HG03520 (cell line): ENCODE measurements at regions not wholly inside any gene's neighbourhood (a gene's known extent, or its start where the extent isn't known, plus 50 kb on each side); places are given as distances from the start of the nearest gene placed in this dataset.
A peak's percentile ranks its signal among the peaks of the same experiment; 100 is the strongest.

ENCODE experiments used
- ATAC-seq: cut with Tn5 transposase; IDR thresholded peaks from one replicate; pipeline ENCODE4 v1.9.1; 2021; ENCODE audit warnings: mild to moderate bottlenecking, moderate library complexity; ENCODE audit not compliant: unreplicated experiment

DNA sequence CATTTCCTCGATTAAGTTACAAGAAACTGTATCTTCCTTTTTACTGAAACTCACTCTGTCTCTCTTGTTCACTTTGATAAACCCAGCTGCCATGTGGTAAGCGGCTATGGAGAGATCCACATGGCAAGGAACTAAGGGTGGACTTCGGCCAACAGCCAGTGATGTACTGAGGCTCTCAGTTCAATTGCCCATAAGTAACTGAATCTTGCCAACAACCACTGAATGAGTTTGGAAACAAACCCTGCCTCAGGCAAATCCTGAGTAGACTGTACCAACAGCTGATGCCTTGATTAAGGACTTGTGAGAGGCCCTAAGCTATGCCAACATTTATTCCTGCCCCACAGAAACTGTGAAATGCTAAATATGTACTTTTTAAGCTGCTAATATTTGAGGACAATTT lies 433.5 kb downstream of the PLOD2 start:
- no peak for ATAC-seq

DNA sequence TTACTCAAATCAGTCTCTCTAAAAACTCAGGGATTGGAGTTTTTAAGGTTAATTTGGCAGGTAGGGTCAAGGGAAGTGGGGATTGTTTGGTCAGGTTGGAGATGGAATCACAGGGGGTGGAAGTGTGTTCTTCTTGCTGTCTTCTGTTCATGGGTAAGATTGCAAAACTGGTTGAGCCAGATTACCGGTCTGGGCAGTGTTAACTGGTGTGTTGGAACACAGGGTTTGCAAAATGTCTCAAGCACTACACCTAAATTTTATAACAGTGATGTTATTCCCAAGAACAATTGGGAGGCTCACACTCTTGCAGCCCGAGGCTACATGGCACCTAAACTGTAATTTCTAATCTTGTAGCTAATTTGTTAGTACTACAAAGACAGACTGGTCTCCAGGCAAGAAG lies 425.4 kb downstream of the PLOD2 start:
- no peak for ATAC-seq

DNA sequence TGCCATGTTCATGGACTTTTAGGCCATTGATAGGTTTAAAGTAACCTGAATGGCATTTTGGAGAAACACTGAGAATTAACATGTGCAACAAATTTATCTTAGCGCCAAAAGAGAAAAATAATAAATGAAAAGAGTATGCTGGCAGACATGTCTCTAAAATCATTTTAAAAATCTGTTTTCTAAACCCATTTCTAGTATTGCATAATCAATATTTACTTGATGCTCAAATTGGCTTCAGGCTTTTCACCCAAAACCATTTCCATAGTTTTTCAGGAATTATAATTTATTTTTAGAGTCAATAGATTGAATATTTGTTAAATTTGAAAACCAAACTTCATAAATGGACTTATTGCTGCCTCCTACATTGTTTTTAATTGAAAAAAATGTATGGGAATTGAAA lies 423.0 kb downstream of the PLOD2 start:
- no peak for ATAC-seq

DNA sequence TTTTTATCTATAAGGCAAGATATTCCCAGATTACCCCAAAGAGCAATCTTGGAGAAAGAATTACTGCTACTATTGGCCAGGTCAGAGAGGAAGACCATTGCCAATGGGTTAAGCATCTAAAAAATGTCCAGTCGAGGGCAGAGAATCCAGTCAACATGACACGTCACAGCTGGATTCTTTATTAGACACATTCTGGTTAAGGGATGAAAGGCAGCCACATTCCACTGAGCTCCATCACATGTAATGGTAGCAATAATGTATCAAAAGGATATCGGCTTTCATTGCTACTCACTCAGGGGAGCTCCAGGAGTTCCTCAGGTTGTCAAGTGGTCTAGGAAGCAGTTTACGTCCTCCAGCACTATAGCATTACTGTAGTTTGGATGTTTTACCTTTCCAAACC lies 421.1 kb downstream of the PLOD2 start:
- no peak for ATAC-seq

DNA sequence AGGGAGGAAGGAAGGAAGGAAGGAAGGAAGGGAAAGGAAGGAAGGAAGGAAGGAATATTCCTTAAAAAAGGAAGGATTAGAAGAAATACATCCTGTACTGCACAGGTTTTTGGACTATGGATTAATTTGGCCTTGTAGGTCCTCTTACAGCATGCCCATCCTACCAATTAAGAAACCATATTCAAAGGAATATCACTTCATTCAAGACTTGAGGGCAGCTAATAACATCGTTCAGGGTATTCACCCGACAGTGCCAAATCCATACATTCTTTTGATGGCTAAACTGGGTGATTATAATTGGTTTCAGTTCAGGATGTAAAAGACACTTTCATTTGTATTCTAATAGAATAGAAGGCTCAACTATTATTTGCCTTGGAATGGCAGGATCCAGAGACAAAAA lies 410.3 kb downstream of the PLOD2 start:
- ATAC-seq, result no peak

DNA sequence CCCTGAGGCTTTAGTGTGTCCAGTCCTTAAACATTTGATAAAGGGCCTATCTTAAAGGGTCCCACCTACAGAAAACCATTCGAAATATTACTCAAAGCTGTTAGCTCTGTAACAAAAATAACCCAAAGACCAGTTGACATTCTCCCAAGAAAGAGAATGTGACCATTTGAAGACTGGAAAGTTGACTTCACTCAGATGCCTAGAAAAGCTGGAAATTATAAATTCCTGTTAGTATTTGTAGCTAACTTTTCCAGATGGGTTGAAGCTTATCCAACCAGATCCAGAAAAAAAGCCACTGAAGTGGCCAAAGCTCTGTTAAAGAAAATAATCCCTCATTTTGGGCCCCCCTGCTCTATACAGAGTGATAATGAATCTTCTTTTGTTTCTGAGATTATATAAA lies 408.4 kb downstream of the PLOD2 start:
- ATAC-seq, result no peak

DNA sequence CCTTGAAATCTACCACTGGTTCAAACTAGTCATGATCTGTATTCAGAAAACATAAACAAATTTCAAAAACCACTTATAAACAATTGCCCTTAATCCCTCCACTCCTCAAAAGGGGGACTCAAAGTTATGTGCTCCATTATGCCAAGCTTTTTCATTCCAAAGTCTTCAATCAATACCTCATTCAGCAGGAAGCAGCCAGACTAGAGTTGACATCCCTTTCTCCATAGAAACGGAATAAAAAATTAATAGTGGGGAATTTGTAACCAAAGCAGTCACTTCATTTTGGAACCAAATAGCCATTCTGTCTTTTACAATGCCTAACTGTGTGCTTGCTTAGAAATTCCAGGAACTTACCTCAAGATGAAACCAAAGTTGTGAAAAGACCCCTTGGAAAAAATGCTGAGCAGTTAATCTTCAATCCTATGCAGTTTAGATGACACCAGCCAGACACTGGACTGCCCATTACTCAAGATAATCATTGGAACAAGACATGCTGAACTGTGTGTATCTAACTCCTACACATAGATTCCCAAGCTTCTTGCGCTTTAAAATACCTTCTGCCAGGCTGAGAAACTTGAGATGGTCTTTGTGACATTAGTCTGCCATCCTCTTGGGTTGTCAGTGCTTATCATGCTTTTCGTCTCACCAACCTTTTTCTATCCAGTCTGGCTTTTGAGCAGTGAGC lies 406.2 kb downstream of the PLOD2 start:
- ATAC-seq, result no peak

DNA sequence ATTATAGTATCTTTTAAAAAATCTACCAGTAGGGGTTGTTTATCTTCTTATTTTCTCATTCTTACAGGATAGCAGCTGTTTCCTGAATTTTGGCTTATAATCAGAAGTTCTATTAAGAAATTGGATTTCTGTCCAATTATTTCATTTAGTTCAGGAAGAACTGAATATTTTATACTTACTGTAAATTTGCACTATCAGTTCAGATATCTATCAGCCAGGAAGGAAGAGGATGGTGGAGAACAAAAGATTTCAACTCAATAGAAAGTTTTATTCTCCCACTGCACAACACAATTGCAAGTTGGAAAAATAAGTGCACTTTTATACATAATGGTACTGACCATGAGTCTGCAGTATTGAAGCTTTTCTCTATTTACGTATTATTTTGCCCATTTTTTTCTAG lies 400.9 kb downstream of the PLOD2 start:
- ATAC-seq, result no peak

DNA sequence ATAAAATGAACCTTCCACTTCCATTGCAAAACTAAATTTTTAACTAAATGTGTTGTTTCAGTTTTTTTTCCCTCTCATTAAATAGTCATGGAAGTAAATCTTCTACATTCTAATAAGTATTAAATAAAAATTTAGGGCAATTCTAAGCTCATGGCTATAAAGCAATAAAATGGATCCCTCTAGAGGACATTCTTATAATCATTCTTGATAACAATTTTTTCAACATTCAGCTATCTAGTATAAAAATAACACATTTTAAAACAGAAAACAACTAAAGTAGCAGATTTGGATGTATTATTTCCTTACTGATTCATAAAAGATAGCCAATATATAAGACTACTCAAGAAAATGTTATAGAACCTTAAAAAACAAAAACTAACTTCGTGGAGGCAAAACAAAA lies 393.1 kb downstream of the PLOD2 start:
- ATAC-seq, result no peak

DNA sequence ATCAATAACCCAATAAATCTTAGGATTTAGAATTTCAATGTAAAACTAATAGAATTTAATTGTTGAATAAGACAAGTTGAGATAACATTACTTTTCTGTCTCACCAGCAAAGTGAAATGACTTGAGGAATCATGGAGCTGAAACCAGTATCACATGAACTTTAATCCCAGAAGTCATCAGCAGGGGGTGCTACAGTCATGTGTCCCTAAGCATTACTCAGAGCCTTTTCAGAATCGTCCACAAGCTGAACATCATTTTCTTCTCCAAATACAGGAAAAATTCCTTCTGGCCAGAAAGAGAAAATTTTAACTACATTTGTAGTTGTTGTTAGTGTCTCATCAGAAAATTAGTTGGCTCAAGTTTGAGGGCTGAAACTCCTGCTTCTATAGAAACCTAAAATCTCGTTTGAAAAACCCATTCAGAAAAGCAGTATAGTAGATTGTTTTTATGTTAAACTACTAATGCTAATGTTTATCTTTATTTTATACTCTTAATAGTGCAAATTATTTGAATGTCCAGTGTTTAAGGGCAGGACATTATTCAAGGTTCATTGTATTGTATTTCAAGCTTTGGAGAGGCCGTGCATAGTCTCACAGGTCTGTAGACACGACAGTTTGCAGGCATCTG lies 384.1 kb downstream of the PLOD2 start:
- peak; percentile 75 for ATAC-seq

DNA sequence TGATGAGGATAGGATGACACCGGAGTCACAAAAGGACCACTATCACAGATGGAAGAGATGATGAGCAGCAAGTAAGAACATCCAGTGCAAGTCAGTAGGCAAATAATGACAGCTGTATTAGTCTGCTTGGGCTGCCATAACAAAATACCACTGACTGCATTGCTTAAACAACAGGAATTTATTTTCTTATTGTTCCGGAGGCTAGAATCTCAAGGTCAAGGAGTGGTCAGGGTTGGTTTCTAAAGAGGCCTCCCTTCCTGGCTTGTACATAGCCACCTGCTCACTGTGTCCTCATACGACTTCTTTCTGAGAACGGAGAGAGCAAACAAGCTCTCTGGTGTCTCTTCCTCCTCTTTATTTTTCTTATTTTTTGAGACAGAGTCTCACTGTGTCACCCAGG lies 380.7 kb downstream of the PLOD2 start:
- no peak for ATAC-seq

DNA sequence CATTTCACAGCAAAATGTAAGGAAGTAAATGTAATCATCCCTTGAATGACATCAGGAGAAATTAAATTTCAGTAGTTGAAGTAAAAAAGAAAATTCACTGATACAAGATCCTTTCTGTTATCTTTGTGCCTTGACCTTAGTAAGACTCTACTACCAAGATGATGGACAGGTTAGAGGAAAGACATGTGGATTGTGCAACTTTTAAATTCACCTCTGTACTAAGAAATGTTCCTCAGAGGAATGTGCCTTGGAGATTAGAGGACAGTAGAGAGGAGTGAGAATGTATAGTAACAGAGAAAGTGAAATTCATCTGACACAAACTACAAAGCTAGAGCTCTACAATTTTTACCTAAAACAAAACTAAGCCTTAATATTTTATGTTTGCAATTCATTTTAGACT lies 375.3 kb downstream of the PLOD2 start:
- ATAC-seq, result no peak

DNA sequence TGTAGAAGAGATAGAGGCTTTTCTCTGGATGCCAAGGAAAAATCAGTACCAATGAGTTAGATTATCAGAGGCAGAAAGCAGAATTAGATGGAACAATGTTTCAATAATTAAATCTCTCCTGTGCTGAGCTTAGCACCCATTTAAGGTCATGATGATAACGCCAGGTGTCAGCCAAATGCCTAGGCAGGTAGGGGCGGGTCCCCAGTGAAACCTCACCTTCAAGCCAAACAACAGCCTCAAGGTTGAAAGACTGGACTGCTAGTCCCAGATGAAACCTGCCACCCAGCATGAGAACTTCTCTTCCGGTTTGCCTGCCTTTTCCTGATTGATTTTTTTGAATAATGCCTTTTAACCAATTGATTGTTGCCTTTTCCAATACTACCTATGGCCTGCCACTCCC lies 363.0 kb downstream of the PLOD2 start:
- no peak for ATAC-seq

DNA sequence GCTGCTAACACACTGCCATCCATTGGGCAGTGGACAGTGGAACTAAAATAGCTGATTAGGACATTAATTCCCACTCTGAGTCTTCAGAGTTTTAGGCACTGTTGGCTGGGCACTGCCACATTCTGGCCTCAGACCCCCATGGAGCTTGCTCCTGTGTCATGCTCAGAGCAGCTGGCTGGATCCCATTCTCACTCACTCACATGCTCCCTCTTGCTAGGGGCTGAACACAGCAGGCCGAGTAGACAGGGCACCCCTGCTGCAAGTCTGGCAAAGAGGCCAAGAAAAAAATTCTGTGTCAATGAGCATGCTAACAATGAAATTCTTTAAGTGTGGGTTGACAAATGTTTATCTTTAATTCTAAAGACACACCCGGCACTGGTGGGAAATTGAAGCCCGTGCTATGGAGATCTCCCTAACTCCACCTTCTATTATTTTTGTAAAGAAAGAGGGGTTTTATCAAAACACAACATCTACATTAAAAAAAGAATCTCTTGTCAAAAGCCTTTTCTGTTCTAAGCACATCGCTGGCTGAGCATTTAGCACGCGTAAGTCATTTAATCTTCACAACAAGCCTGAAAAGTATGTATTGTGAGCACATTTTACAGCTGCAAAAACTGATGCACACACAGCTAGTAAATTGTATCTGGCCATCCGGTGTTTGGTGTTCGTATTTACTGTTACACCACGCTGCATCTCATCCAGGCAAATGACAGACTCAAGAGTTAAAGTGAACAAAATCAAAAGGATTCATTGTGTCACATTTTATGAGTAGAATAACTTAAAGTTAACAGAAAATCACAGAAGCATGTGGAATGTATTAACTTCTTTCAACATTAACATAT lies 362.1 kb downstream of the PLOD2 start:
- no peak for ATAC-seq

DNA sequence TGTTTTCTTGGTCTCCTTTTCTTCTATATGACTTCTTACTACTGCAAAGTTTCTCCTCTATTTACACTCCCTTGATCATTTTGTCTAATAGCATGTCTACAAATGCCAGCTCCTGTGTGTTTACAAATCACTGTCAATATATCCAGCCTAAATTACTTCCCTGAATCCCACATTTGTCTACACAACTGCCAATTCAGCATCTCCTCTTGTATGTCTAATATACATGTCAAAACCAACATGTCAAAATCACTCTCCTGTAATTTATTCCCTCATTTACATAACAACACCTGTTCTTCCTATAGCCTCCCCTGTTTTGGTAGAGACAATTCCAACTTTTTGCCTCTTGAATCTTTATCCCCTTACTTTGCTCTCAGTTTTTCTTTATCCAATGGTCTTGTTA lies 359.3 kb downstream of the PLOD2 start:
- no peak for ATAC-seq

DNA sequence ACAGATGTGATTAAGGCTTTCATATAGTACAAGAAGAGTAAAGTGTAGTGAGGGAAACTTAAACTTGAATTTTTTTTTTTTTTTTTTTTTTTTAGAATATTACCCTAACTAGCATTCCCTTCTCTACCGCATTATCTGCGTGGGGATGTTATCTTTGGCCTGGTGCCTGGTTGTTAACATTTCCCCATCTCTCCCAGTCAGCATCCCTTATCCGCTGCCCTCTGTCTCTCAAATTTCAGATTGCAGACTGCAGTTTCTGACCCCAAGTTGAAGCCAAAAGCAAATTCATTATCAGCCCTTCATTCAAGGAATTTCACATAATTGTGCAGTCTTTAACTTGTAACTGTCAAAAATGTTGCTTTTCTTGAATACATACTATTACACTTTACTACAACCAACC lies 353.0 kb downstream of the PLOD2 start:
- ATAC-seq, result no peak

DNA sequence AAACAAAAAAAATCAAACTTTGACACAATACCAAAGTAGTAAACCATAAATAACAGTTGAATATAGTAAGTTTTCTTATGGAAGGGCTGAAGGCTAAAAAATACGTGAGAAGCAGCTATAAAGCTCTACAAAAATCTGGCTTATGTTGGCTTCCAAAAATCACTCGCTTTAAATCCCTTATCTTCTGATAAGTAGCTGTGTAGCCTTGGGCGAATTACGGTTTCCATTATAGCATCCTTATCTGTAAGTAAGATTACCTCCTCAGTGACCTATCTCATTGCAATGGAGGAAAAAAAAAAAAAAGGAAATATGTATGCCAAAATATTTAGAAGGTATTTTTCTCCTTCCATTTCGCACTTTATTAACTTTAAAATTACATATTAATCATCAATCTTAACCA lies 348.6 kb downstream of the PLOD2 start:
- no peak for ATAC-seq

DNA sequence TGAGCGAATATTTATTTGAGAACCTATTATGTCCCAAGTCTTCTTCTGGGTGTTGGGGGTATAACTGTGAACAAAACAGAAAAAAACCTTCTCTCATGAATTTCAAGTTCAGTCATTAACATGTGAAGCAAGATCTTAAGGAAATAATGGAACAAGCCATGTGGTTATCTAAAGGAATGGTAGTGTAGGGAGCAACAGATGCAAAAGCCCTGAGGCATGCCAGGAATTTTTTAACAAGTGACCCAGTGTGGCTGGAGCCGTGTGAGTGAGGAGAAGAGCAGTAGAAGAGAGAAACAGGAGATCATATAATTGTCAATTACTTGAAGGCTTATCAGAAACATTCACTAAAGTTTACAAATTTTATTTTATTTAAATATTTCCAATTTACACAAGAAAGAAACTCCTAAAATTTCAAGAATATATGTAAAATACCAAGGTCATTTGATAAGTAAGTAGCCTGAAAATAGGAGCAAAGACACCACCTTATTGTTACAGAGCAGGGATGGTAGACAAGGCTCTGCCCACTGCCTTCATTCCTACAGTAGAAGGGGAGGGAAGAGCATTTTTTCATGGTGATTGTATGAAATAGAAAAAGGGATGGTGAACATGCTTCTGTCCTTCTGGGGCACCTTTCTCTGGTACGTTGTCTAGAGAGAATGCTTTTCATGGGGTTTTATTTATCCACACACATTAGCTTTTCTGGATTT lies 345.1 kb downstream of the PLOD2 start:
- no peak for ATAC-seq

DNA sequence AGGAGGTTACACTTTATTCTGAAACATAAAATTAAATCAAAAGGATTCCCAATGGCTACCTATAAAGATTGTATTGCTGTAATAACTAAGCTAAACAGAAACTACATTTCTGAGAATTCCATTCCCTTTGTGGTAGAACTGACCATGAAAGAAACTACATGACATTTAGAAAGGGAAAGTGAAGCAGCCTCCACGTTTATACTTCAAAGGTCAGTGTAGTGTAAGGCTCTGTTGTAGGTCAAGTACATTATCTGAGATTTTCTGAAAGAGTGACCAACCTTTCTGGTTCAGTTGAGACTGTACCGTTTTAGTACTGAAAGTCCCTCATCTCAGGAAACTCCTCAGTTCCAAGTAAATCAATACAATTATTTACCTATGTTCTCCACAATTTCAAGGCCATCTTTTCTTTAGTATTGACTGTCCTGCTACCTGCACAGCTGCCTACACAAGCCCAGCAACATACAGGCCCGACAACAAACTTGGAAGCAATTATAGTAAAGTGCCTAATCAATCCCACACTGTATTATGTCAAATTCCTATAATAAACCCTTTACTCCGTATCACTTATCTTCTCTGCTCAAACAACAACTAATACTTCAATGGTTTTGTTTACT lies 343.0 kb downstream of the PLOD2 start:
- ATAC-seq, result no peak

DNA sequence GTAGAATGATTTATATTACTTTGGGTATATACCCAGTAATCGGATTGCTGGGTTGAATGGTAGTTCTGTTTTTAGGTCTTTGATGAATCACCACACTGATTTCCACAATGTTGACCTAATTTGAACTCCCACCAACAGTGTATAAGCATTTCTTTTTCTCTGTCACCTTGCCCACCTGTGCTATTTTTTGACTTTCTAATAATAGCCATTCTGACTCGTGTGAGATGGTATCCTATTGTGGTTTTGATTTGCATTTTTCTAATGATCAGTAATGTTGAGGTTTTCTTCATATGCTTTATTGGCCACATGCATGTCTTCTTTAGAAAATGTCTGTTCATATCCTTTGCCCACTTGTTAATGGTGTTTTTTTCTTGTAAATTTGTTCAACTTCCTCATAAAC lies 340.8 kb downstream of the PLOD2 start:
- ATAC-seq, result no peak

DNA sequence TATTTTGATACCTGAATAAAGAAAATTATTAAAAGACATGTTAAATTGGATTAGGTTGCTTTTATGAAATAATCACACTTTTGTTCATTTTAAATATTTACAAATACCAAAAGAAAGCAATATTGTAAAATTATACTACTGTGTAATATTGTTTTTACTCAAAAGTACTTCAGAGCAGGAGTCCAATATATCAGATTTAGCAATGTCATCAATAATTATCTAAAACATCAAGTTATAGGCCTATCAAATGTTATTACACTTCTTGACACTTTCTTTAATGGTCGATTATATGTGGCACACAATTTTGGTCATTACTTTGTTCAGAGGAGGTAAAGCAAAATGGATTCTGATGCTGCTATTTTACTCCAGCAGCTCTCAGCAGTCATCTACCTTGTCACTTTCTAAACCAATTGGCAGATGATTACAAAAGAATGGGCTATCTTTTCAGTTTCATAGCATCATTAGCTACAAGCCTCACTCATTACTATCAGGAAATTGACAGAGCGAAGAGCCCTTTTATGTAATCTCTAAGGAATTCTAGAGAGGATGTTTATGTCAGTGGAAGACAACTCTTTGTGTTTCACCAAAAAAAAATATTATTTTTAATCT lies 318.6 kb downstream of the PLOD2 start:
- no peak for ATAC-seq
